ENCODE measurements at regions not wholly inside any gene's neighbourhood (a gene's known extent, or its start where the extent isn't known, plus 50 kb on each side); places are given as distances from the start of the nearest gene placed in this dataset.

DNA sequence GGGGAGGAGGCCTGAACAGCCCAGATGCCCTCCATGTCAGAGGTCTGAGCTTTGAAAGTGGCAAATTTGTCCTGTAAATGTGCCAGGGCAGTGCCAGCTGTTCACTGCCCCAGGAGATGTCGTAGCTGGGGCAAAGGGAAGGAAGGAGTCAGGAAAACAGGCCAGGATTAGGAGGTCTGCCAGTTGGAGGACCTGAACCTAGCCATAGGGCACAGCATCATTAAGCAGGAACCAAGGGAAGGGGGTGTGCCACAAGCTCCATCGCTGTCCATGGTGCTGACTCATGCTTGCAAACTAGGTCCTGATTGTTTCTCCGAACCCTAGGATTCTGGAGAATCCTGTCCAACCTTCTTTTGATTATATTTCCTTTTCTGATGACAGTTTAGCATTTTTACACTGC lies 124.2 kb downstream of the TMEM132E start:
- TF ChIP-seq EZH2 (IDR thresholded peaks at IDR 0.05; ENCODE audit: low read length, unreplicated experiment) (no peak), EZH2phosphoT487 (IDR thresholded peaks at IDR 0.05; ENCODE audit: borderline replicate concordance, low read length) (no peak)
- TF ChIP-seq, protein P1, sequence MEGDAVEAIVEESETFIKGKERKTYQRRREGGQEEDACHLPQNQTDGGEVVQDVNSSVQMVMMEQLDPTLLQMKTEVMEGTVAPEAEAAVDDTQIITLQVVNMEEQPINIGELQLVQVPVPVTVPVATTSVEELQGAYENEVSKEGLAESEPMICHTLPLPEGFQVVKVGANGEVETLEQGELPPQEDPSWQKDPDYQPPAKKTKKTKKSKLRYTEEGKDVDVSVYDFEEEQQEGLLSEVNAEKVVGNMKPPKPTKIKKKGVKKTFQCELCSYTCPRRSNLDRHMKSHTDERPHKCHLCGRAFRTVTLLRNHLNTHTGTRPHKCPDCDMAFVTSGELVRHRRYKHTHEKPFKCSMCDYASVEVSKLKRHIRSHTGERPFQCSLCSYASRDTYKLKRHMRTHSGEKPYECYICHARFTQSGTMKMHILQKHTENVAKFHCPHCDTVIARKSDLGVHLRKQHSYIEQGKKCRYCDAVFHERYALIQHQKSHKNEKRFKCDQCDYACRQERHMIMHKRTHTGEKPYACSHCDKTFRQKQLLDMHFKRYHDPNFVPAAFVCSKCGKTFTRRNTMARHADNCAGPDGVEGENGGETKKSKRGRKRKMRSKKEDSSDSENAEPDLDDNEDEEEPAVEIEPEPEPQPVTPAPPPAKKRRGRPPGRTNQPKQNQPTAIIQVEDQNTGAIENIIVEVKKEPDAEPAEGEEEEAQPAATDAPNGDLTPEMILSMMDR (conservative IDR thresholded peaks at IDR 0.05; ENCODE audit: low read depth, low read length): no peak
- Histone ChIP-seq H4K20me1 (ENCODE audit: low read length) (no peaks in the 10 kb centered on the region), H3K9me3 (ENCODE audit: low read length) (no peaks in the 10 kb centered on the region), H3K4me3 (ENCODE audit: low read length) (no peak overlapping the region), H3K9me2 (replicated peaks; ENCODE audit: low read length) (no peaks in the 10 kb centered on the region), H3K27me3 (ENCODE audit: low read length) (no peaks in the 10 kb centered on the region), H3K9ac (ENCODE audit: low read length) (no peak overlapping the region), H3K79me2 (ENCODE audit: low read length) (no peaks in the 10 kb centered on the region), H3K27ac (ENCODE audit: low read length) (no peak overlapping the region), H3K36me3 (ENCODE audit: low read depth, low read length) (no peaks in the 10 kb centered on the region), H2AFZ (ENCODE audit: low read length) (no peak overlapping the region), H3F3A (ENCODE audit: low read length, unreplicated experiment) (no peaks in the 10 kb centered on the region), H3K4me1 (ENCODE audit: insufficient read depth, low read length) (no peaks in the 10 kb centered on the region), H3K4me2 (ENCODE audit: low read length) (no peak overlapping the region)
- intact Hi-C loops (cut with micrococcal nuclease): no loop called here
- ChIA-PET CTCF (no interaction called here), POLR2A (ENCODE audit: unreplicated experiment) (no interaction called here)
- ATAC-seq (no peak), DNase-seq (peak; percentile 48)
- BruUV-seq (replicated peaks): no TSS peak

DNA sequence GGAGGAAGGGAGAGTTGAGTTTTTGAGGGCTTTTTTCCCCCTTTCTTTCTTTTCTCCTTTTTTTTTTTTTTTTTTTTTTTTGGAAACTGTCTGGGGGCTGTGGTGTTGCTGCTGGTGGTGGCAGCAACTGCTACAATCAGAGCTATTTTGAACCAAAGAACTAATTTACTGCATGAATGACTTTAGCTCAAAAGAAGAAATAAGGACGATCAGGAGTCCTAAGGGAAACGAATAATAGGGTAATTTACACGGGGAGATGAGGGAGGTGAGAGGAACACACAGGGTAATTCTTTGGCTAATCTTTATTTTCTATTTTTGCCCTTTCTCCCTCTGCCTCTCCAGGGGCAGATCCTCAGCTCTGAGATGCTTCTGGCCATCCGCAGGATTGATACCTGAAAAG lies 119.8 kb downstream of the TMEM132E start:
- Histone ChIP-seq H4K20me1 (ENCODE audit: low read length) (no peaks in the 10 kb centered on the region), H3F3A (ENCODE audit: low read length, unreplicated experiment) (no peaks in the 10 kb centered on the region), H3K9ac (ENCODE audit: low read length) (no peak overlapping the region), H3K4me3 (ENCODE audit: low read length) (no peak overlapping the region), H3K4me2 (ENCODE audit: low read length) (no peak overlapping the region), H3K4me1 (ENCODE audit: insufficient read depth, low read length) (no peaks in the 10 kb centered on the region), H3K36me3 (ENCODE audit: low read depth, low read length) (no peaks in the 10 kb centered on the region), H3K9me3 (ENCODE audit: low read length) (no peaks in the 10 kb centered on the region), H3K9me2 (replicated peaks; ENCODE audit: low read length) (no peaks in the 10 kb centered on the region), H2AFZ (ENCODE audit: low read length) (no peak overlapping the region), H3K27ac (ENCODE audit: low read length) (no peak overlapping the region), H3K79me2 (ENCODE audit: low read length) (no peaks in the 10 kb centered on the region), H3K27me3 (ENCODE audit: low read length) (no peaks in the 10 kb centered on the region)
- TF ChIP-seq EZH2phosphoT487 (IDR thresholded peaks at IDR 0.05; ENCODE audit: borderline replicate concordance, low read length): no peak
- TF ChIP-seq, protein P1 (conservative IDR thresholded peaks at IDR 0.05; ENCODE audit: low read depth, low read length): no peak
- no peak for TF ChIP-seq EZH2 (IDR thresholded peaks at IDR 0.05; ENCODE audit: low read length, unreplicated experiment)
- no TSS peak for BruUV-seq (replicated peaks)
- intact Hi-C loops (cut with micrococcal nuclease): no loop called here
- CTCF ChIA-PET: no interaction called here
- POLR2A ChIA-PET (ENCODE audit: unreplicated experiment): no interaction called here
- DNase-seq (no peak), ATAC-seq (no peak)

DNA sequence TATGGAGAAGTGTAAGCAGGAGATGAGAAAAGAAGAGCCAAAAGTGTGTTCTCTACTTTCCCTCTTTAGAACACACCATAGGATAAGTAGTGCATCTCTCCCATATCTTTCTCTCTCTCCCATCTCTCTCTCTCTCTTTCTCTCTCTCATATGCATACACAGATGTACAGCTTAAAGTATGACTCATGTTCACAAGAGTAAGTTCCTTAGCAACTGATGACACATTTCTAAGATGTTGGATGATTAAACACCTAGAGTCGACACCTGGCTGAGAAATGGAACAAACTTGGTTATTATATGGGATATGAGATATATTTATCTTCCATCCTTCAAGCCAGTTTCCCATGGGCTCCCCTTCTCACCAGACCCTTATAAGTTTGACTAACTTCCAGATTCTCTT lies 113.5 kb downstream of the TMEM132E start:
- CTCF ChIA-PET: no interaction called here

More for the DNA sequence above, 113.5 kb downstream of the TMEM132E start:
- POLR2A ChIA-PET (ENCODE audit: unreplicated experiment): no interaction called here
- intact Hi-C loops (cut with micrococcal nuclease): no loop called here
- DNase-seq (no peak), ATAC-seq (no peak)
- Histone ChIP-seq H3K79me2 (ENCODE audit: low read length) (no peaks in the 10 kb centered on the region), H3K36me3 (ENCODE audit: low read depth, low read length) (no peaks in the 10 kb centered on the region), H3K27me3 (ENCODE audit: low read length) (no peaks in the 10 kb centered on the region), H3K4me1 (ENCODE audit: insufficient read depth, low read length) (no peaks in the 10 kb centered on the region), H3F3A (ENCODE audit: low read length, unreplicated experiment) (no peaks in the 10 kb centered on the region), H3K4me3 (ENCODE audit: low read length) (no peak overlapping the region), H3K9me3 (ENCODE audit: low read length) (no peaks in the 10 kb centered on the region), H3K9me2 (replicated peaks; ENCODE audit: low read length) (no peaks in the 10 kb centered on the region), H4K20me1 (ENCODE audit: low read length) (no peaks in the 10 kb centered on the region), H3K27ac (ENCODE audit: low read length) (no peak overlapping the region), H2AFZ (ENCODE audit: low read length) (no peak overlapping the region), H3K9ac (ENCODE audit: low read length) (no peak overlapping the region), H3K4me2 (ENCODE audit: low read length) (no peak overlapping the region)
- TF ChIP-seq, protein P1 (conservative IDR thresholded peaks at IDR 0.05; ENCODE audit: low read depth, low read length): no peak
- TF ChIP-seq EZH2 (IDR thresholded peaks at IDR 0.05; ENCODE audit: low read length, unreplicated experiment) (no peak), EZH2phosphoT487 (IDR thresholded peaks at IDR 0.05; ENCODE audit: borderline replicate concordance, low read length) (no peak)
- BruUV-seq (replicated peaks): no TSS peak

Measured in PC-3 (cell line).